CD14-positive monocyte (primary cell): ENCODE measurements at regions not wholly inside any gene's neighbourhood (a gene's known extent, or its start where the extent isn't known, plus 50 kb on each side); places are given as distances from the start of the nearest gene placed in this dataset.

Experiments used
- DNase-seq, 3 donors: peaks; one replicate each; pipeline ENCODE4 v3.0.0-alpha.2; 2011 to 2022
- H2AFZ ChIP-seq: 2 replicates; pipeline ENCODE4 v1.6.0; 2012; ENCODE audit warnings: mild to moderate bottlenecking, low read depth, low read length, inconsistent platforms; ENCODE audit not compliant: insufficient read depth, poor library complexity, severe bottlenecking
- H3K27ac ChIP-seq, 2 donors: 1 replicate in 1 of 2; 2 replicates in 1 of 2; pipeline ENCODE4 v1.5.1; 2012 to 2013; ENCODE audit warnings: low read length in 2 of 2, control low read depth in 1 of 2, inconsistent platforms in 1 of 2, low read depth in 1 of 2, mild to moderate bottlenecking in 1 of 2
- H3K27me3 ChIP-seq, 2 donors: one replicate each; pipeline versions ENCODE4 v1.6.0 to v1.6.1; 2011 to 2013; ENCODE audit warnings: low read length in 2 of 2; ENCODE audit not compliant: control insufficient read depth in 2 of 2, insufficient read depth in 2 of 2
- H3K36me3 ChIP-seq, 2 donors: replicated peaks in 1 of 2; 1 replicate in 1 of 2; 2 replicates in 1 of 2; pipeline versions ENCODE4 v1.5.1 to v1.6.1; 2012 to 2013; ENCODE audit warnings: low read length in 2 of 2, control low read depth in 1 of 2, inconsistent platforms in 1 of 2, mild to moderate bottlenecking in 1 of 2; ENCODE audit not compliant: insufficient read depth in 2 of 2, control insufficient read depth in 1 of 2
- H3K4me1 ChIP-seq, 2 donors: 1 replicate in 1 of 2; 2 replicates in 1 of 2; pipeline versions ENCODE4 v1.5.1 to v1.6.1; 2012 to 2013; ENCODE audit warnings: low read length in 2 of 2, control low read depth in 1 of 2, inconsistent platforms in 1 of 2, mild to moderate bottlenecking in 1 of 2, moderate library complexity in 1 of 2; ENCODE audit not compliant: insufficient read depth in 2 of 2, control insufficient read depth in 1 of 2
- H3K4me2 ChIP-seq: replicated peaks from 2 replicates; pipeline ENCODE3; 2012; ENCODE audit warnings: low read length, moderate library complexity, mild to moderate bottlenecking; ENCODE audit not compliant: poor library complexity, severe bottlenecking; ENCODE audit errors: extremely low read depth
- H3K4me3 ChIP-seq, 3 experiments: fragments of 200-600 bp in 1 of 3; sonication (generic) in 1 of 3; replicated peaks in 1 of 3; 1 replicate in 2 of 3; 2 replicates in 1 of 3; pipeline ENCODE4 v1.5.1; 2011 to 2013; ENCODE audit warnings: low read length in 3 of 3, mild to moderate bottlenecking in 3 of 3, control low read depth in 2 of 3, low read depth in 2 of 3, inconsistent platforms in 1 of 3, moderate library complexity in 1 of 3
- H3K79me2 ChIP-seq: 2 replicates; pipeline ENCODE4 v1.6.0; 2012; ENCODE audit warnings: mild to moderate bottlenecking, control low read depth, inconsistent platforms, low read length, moderate library complexity; ENCODE audit not compliant: insufficient read depth
- H3K9ac ChIP-seq: 2 replicates; pipeline ENCODE4 v1.6.0; 2017; ENCODE audit warnings: low read length, mild to moderate bottlenecking; ENCODE audit not compliant: insufficient read depth, poor library complexity, severe bottlenecking
- H3K9me3 ChIP-seq, 2 donors: replicated peaks in 1 of 2; 1 replicate in 1 of 2; 2 replicates in 1 of 2; pipeline versions ENCODE4 v1.5.1 to v1.6.1; 2012 to 2013; ENCODE audit warnings: low read length in 2 of 2, control low read depth in 1 of 2; ENCODE audit not compliant: control insufficient read depth in 1 of 2, insufficient read depth in 1 of 2
- H4K20me1 ChIP-seq: 2 replicates; pipeline ENCODE4 v1.6.0; 2012; ENCODE audit warnings: mild to moderate bottlenecking, low read length, control low read depth, moderate library complexity; ENCODE audit not compliant: insufficient read depth
- H3K27ac Mint-ChIP-seq, 7 donors: one replicate each; pipeline ENCODE4 v1.8.0; 2020; ENCODE audit warnings: mild to moderate bottlenecking in 7 of 7, mixed read lengths in 7 of 7, moderate library complexity in 6 of 7, inconsistent platforms in 2 of 7
- H3K27me3 Mint-ChIP-seq, 3 donors: one replicate each; pipeline ENCODE4 v1.8.0; 2021 to 2022; ENCODE audit warnings: low read depth in 3 of 3, mild to moderate bottlenecking in 3 of 3, mixed read lengths in 3 of 3, moderate library complexity in 3 of 3, inconsistent platforms in 1 of 3
- H3K36me3 Mint-ChIP-seq, 2 donors: one replicate each; pipeline ENCODE4 v1.8.0; 2020; ENCODE audit warnings: mixed read lengths in 2 of 2, inconsistent platforms in 1 of 2, mild to moderate bottlenecking in 1 of 2
- H3K4me1 Mint-ChIP-seq: one replicate; pipeline ENCODE4 v1.8.0; 2020; ENCODE audit warnings: mild to moderate bottlenecking, mixed read lengths
- H3K4me3 Mint-ChIP-seq, 2 donors: one replicate each; pipeline ENCODE4 v1.8.0; 2020; ENCODE audit warnings: mild to moderate bottlenecking in 2 of 2, mixed read lengths in 2 of 2, moderate library complexity in 1 of 2
- H3K9me3 Mint-ChIP-seq, 7 donors: one replicate each; pipeline ENCODE4 v1.8.0; 2020 to 2022; ENCODE audit warnings: mixed read lengths in 7 of 7, mild to moderate bottlenecking in 6 of 7, moderate library complexity in 6 of 7, inconsistent platforms in 2 of 7
- CTCF ChIP-seq: fragments of 200-600 bp; IDR thresholded peaks from one replicate; pipeline ENCODE4 v1.8.0; 2022; ENCODE audit warnings: antibody characterized with exemption, mild to moderate bottlenecking
- WGBS: methylation state at CpG from one replicate; pipeline ENCODE4 v1.1.5; 2013; ENCODE audit warnings: missing lambda C conversion rate; ENCODE audit not compliant: insufficient coverage; 5-methylcytosine and 5-hydroxymethylcytosine counted together
- intact Hi-C, 2 donors: fragments of 100-400 bp; cut with micrococcal nuclease; formaldehyde crosslinking; loops; one replicate each; pipeline versions ENCODE4 v1.15.0 to v1.15.1; 2023

- Histone ChIP-seq H3K4me3 (no peak overlapping the region), H3K4me2 (no peak overlapping the region), H4K20me1 (no peaks in the 10 kb centered on the region), H3K27ac (no peak overlapping the region), H3K36me3 (no peaks in the 10 kb centered on the region), H3K9me3 (peaks cover 0 to 3% of the 10 kb centered on the region in 2 donors), H3K4me1 (no peaks in the 10 kb centered on the region), H3K27me3 (no peaks in the 10 kb centered on the region), H3K79me2 (no peaks in the 10 kb centered on the region), H2AFZ (no peak overlapping the region), H3K9ac (no peak overlapping the region)
- intact Hi-C loops = no loop called here
- H3K4me1 Mint-ChIP-seq = no peaks in the 10 kb centered on the region
- H3K36me3 Mint-ChIP-seq = no peaks in the 10 kb centered on the region
- peaks cover 0 to 2% (median 0%) of the 10 kb centered on the region in 3 donors for H3K27me3 Mint-ChIP-seq
- H3K27ac Mint-ChIP-seq = no peak overlapping the region
- no peak for TF ChIP-seq CTCF
- H3K9me3 Mint-ChIP-seq = peaks cover 0 to 10% (median 5%) of the 10 kb centered on the region in 7 donors
- WGBS = no CpG with 5 or more reads among the region's 1 CpG
- DNase-seq = no peak
- no peak overlapping the region for H3K4me3 Mint-ChIP-seq
Observed at GRCh38 chr2:17373741-17374140, 144.5 kb downstream of the RAD51AP2 start.

GRCh38 chr2:17373041-17373440 lies 145.2 kb downstream of the RAD51AP2 start:
- no peak overlapping the region for H3K27ac Mint-ChIP-seq
- no peak overlapping the region for H3K27ac ChIP-seq
- no peaks in the 10 kb centered on the region for H3K4me1 Mint-ChIP-seq
- no peaks in the 10 kb centered on the region for H3K27me3 ChIP-seq
- no peak for DNase-seq
- H3K4me1 ChIP-seq = no peaks in the 10 kb centered on the region
- H3K9me3 ChIP-seq = peaks cover 0 to 3% of the 10 kb centered on the region in 2 donors
- H3K9me3 Mint-ChIP-seq = peaks cover 0 to 10% (median 5%) of the 10 kb centered on the region in 7 donors
- no peak overlapping the region for H2AFZ ChIP-seq
- H3K4me2 ChIP-seq = no peak overlapping the region
- H4K20me1 ChIP-seq = no peaks in the 10 kb centered on the region
- H3K36me3 Mint-ChIP-seq = no peaks in the 10 kb centered on the region
- intact Hi-C loops = no loop called here
- H3K79me2 ChIP-seq = no peaks in the 10 kb centered on the region
- no peak for TF ChIP-seq CTCF
- H3K4me3 Mint-ChIP-seq = no peak overlapping the region
- peaks cover 0 to 2% (median 0%) of the 10 kb centered on the region in 3 donors for H3K27me3 Mint-ChIP-seq
- WGBS = 85% methylated on average over 3 of the region's 3 CpGs
- H3K36me3 ChIP-seq = no peaks in the 10 kb centered on the region
- H3K9ac ChIP-seq = no peak overlapping the region
- no peak overlapping the region for H3K4me3 ChIP-seq
